ENCODE measurements at regions not wholly inside any gene's neighbourhood (a gene's known extent, or its start where the extent isn't known, plus 50 kb on each side); places are given as distances from the start of the nearest gene placed in this dataset.
"Not testable (repeated sequence)": the region's sequence is repeated elsewhere in the genome, so short reads cannot be mapped to it uniquely, and the experiment has no call there.

DNA sequence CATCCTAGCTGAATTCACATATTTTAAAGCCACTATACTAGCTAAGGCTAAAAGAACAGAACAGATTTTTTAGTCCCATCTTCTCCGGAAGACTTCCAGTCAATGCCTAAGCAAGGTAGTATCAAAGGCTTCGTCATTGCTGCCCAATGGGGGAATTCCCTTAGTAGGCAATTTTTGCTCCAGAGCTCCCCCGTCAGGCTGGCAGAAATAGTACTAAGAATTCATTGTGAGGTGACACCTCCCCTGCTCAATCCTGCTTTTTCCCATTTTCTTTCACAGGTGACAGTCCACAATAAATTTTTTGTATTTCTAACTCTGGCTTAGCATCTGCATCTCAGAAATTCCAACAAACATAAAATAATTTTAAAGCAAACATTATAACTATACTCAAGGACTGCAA, 52.8 kb upstream of the SRSF6 start:
- WGBS, 4 donors: 13 to 39% (median 21%) methylated on average over 3 of the region's 3 CpGs
- TF ChIP-seq, protein P1, sequence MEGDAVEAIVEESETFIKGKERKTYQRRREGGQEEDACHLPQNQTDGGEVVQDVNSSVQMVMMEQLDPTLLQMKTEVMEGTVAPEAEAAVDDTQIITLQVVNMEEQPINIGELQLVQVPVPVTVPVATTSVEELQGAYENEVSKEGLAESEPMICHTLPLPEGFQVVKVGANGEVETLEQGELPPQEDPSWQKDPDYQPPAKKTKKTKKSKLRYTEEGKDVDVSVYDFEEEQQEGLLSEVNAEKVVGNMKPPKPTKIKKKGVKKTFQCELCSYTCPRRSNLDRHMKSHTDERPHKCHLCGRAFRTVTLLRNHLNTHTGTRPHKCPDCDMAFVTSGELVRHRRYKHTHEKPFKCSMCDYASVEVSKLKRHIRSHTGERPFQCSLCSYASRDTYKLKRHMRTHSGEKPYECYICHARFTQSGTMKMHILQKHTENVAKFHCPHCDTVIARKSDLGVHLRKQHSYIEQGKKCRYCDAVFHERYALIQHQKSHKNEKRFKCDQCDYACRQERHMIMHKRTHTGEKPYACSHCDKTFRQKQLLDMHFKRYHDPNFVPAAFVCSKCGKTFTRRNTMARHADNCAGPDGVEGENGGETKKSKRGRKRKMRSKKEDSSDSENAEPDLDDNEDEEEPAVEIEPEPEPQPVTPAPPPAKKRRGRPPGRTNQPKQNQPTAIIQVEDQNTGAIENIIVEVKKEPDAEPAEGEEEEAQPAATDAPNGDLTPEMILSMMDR (IDR thresholded peaks at IDR 0.05): no peak
- no peak for TF ChIP-seq POLR2A (IDR thresholded peaks at IDR 0.05)
- no peak for DNase-seq
- H3K27me3 ChIP-seq: peaks cover 21% of the 10 kb centered on the region
- H3K4me1 ChIP-seq (replicated peaks in 1 of 2): no peaks in the 10 kb centered on the region
- H3K36me3 ChIP-seq (replicated peaks in 1 of 2): no peaks in the 10 kb centered on the region
- intact Hi-C loops (cut with DNase I): no loop called here
- no peaks in the 10 kb centered on the region for H3K9me3 ChIP-seq (replicated peaks in 1 of 3)
- no peak overlapping the region for H3K4me3 ChIP-seq
- no peak overlapping the region for H3K27ac ChIP-seq

DNA sequence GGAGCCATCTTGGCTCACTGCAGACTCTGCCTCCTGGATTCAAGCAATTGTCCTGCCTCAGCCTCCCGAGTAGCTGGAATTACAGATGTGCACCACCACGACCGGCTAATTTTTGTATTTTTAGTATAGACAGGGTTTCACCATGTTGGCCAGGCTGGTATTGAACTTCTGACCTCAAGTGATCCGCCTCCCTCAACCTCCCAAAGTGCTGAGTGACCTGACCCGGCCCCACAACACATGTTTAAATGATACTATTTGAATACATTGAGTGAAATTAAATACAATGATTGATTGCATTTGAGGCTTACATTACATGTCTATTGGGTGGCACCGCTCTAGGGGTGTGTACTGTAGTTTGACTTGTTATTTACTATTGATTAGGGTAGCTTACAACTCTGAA, 56.8 kb upstream of the SRSF6 start:
- H3K4me1 ChIP-seq (replicated peaks in 1 of 2); H3K9me3 ChIP-seq (replicated peaks in 1 of 3); H3K36me3 ChIP-seq (replicated peaks in 1 of 2); intact Hi-C loops (cut with DNase I); DNase-seq; H3K4me3 ChIP-seq; H3K27ac ChIP-seq: not testable (repeated sequence)
- 72 to 81% (median 77%) methylated on average over 6 of the region's 6 CpGs for whole genome bisulfite sequencing, 4 donors
- H3K27me3 ChIP-seq: peaks cover 11% of the 10 kb centered on the region

DNA sequence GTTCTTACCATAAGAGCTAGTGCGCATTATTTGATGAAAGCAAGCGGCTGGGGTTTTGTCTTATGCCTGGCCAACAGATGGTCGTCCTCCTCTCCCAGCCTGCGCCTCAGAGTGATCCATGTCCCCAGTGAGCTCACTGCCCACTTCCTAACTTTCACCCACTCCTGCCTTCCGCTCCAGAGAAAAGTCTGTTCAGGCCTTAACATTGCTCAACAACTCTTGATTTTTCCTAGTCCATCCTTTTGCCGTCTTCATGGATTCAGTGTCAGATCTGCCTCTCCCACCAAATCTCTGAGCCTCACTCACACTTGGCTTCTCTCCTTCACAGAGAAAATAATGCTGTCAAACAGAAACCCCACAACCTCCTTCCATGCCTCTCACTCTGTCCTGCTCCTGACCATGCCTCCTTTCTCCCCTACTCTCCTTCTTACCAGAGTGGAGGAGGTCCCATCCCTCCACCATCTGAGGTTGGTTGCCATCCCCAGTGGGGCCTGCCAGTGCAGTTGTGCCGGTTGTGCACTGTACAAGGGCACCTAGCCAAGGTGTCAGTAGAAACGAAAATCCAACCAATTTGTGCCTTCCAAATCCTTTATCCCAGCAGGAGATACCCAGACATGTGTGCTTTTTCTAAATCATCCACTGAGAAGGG, 58.9 kb upstream of the SRSF6 start:
- no peak for DNase-seq
- TF ChIP-seq, protein P1 (IDR thresholded peaks at IDR 0.05): no peak
- no peak for TF ChIP-seq POLR2A (IDR thresholded peaks at IDR 0.05)
- Histone ChIP-seq H3K36me3 (replicated peaks in 1 of 2) (no peaks in the 10 kb centered on the region), H3K27ac (no peak overlapping the region), H3K4me3 (no peak overlapping the region), H3K9me3 (replicated peaks in 1 of 3) (no peaks in the 10 kb centered on the region), H3K27me3 (no peaks in the 10 kb centered on the region), H3K4me1 (replicated peaks in 1 of 2) (no peaks in the 10 kb centered on the region)
- WGBS, 4 donors: 66 to 80% (median 78%) methylated on average over 8 of the region's 8 CpGs
- intact Hi-C loops (cut with DNase I): no loop called here

DNA sequence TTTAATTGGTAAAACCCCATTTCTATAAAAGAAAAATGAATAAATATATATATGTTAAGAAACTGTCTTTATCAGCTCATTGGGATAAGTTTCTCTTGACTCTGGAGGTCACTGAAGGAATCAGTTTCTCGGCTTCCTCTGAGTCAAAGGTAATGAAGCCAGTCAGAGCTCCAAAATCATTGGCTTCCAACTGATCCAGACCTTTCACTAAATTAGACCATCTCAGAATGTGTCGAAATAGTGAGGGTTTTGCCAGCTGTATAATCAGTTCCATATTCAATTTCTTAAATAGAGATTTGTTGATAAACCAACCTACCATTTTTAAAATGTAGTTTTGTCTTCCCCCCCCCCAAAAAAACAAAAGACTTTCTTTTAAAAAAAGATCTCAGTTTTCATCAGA, 60.5 kb upstream of the SRSF6 start:
- 67 to 71% (median 70%) methylated on average over 2 of the region's 2 CpGs for WGBS, 4 donors
- Histone ChIP-seq H3K4me3 (no peak overlapping the region), H3K9me3 (replicated peaks in 1 of 3) (no peaks in the 10 kb centered on the region), H3K4me1 (replicated peaks in 1 of 2) (no peaks in the 10 kb centered on the region), H3K27me3 (no peaks in the 10 kb centered on the region), H3K36me3 (replicated peaks in 1 of 2) (no peaks in the 10 kb centered on the region), H3K27ac (no peak overlapping the region)
- no peak for DNase-seq
- no peak for TF ChIP-seq POLR2A (IDR thresholded peaks at IDR 0.05)
- TF ChIP-seq, protein P1 (IDR thresholded peaks at IDR 0.05): no peak
- intact Hi-C loops (cut with DNase I): no loop called here

DNA sequence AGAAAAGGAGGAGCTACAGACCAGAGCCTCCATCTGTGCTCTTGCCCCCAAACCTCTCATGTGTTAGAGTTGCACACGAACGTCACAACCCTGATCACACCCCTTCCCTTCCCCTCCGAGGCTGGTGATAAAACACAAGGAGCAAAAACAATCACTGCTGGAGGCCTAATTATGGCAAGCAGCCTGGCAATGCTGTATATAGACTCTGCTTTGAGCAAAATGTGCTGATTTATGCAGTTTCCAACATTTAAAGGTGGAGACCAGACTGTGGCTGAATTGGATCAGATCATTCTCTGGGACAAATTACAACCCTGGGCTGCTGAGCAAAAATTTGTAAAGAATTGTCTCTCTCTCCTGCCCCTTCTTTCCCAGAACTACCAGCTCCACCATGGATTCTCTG, 64.6 kb upstream of the SRSF6 start:
- intact Hi-C loops (cut with DNase I): no loop called here
- TF ChIP-seq, protein P1 (IDR thresholded peaks at IDR 0.05): no peak
- no peak for TF ChIP-seq POLR2A (IDR thresholded peaks at IDR 0.05)
- no peak for DNase-seq
- H3K27ac ChIP-seq: no peak overlapping the region
- no peak overlapping the region for H3K4me3 ChIP-seq
- H3K4me1 ChIP-seq (replicated peaks in 1 of 2): no peaks in the 10 kb centered on the region
- no peaks in the 10 kb centered on the region for H3K27me3 ChIP-seq
- H3K9me3 ChIP-seq (replicated peaks in 1 of 3): no peaks in the 10 kb centered on the region
- H3K36me3 ChIP-seq (replicated peaks in 1 of 2): no peaks in the 10 kb centered on the region
- 55 to 72% (median 59%) methylated on average over 3 of the region's 3 CpGs for WGBS, 4 donors

All from adrenal gland (tissue), 9 donors.